Loucy (cell line): ENCODE measurements at regions not wholly inside any gene's neighbourhood (a gene's known extent, or its start where the extent isn't known, plus 50 kb on each side); places are given as distances from the start of the nearest gene placed in this dataset.
A peak's percentile ranks its signal among the peaks of the same experiment; 100 is the strongest.

ENCODE experiments used
- H2AFZ ChIP-seq: fragments of 200-600 bp; sonication (generic); 2 replicates; pipeline ENCODE4 v1.6.0; 2016; ENCODE audit warnings: antibody characterized with exemption, mild to moderate bottlenecking, low read length, moderate library complexity
- H3F3A ChIP-seq: fragments of 200-600 bp; 2 replicates; pipeline ENCODE4 v1.6.0; 2016; ENCODE audit warnings: antibody characterized with exemption, low read depth, mild to moderate bottlenecking
- H3K27me3 ChIP-seq: fragments of 200-600 bp; sonication (generic); 2 replicates; pipeline ENCODE4 v1.6.1; 2014; ENCODE audit warnings: low read length, mild to moderate bottlenecking; ENCODE audit not compliant: insufficient read depth, poor library complexity, severe bottlenecking
- H3K36me3 ChIP-seq: fragments of 200-600 bp; sonication (generic); 2 replicates; pipeline ENCODE4 v1.6.1; 2016; ENCODE audit warnings: low read length; ENCODE audit not compliant: insufficient read depth
- H3K4me1 ChIP-seq: fragments of 200-600 bp; sonication (generic); 2 replicates; pipeline ENCODE4 v1.5.1; 2014; ENCODE audit warnings: low read length, mild to moderate bottlenecking; ENCODE audit not compliant: insufficient read depth, poor library complexity, severe bottlenecking
- H3K4me2 ChIP-seq: fragments of 200-600 bp; sonication (generic); 2 replicates; pipeline ENCODE4 v1.6.0; 2014; ENCODE audit warnings: antibody characterized with exemption, low read length, low read depth, mild to moderate bottlenecking; ENCODE audit not compliant: poor library complexity, severe bottlenecking
- H3K4me3 ChIP-seq: fragments of 200-600 bp; sonication (generic); 2 replicates; pipeline ENCODE4 v1.5.1; 2014; ENCODE audit warnings: low read length, mild to moderate bottlenecking, mixed read lengths; ENCODE audit not compliant: poor library complexity, severe bottlenecking
- H3K79me2 ChIP-seq: fragments of 200-600 bp; sonication (generic); 2 replicates; pipeline ENCODE4 v1.6.1; 2014; ENCODE audit warnings: low read length; ENCODE audit not compliant: insufficient read depth
- H3K9ac ChIP-seq: fragments of 200-600 bp; sonication (generic); 2 replicates; pipeline ENCODE4 v1.6.0; 2014; ENCODE audit warnings: mild to moderate bottlenecking, low read depth, low read length, moderate library complexity; ENCODE audit not compliant: poor library complexity, severe bottlenecking
- H3K9me2 ChIP-seq: fragments of 200-600 bp; sonication (generic); replicated peaks from 2 replicates; pipeline ENCODE4 v1.6.1; 2016; ENCODE audit warnings: low read depth, low read length, mixed read lengths
- H3K9me3 ChIP-seq: fragments of 200-600 bp; sonication (generic); 2 replicates; pipeline ENCODE4 v1.6.1; 2014; ENCODE audit warnings: mild to moderate bottlenecking, antibody characterized with exemption, low read length, low read depth; ENCODE audit not compliant: insufficient read depth
- H4K20me1 ChIP-seq: fragments of 200-600 bp; sonication (generic); 2 replicates; pipeline ENCODE4 v1.6.0; 2014; ENCODE audit warnings: antibody characterized with exemption, low read length, mild to moderate bottlenecking; ENCODE audit not compliant: insufficient read depth, poor library complexity, severe bottlenecking
- EZH2phosphoT487 ChIP-seq: fragments of 200-600 bp; IDR thresholded peaks from 2 replicates; pipeline ENCODE4 v1.6.1; 2018; ENCODE audit warnings: antibody characterized with exemption, mild to moderate bottlenecking, moderate library complexity, borderline replicate concordance
- TF ChIP-seq, protein P1 (sequence below): fragments of 200-600 bp; sonication (generic); conservative IDR thresholded peaks from 2 replicates; pipeline ENCODE4 v1.5.1; 2014; ENCODE audit warnings: mild to moderate bottlenecking, antibody characterized with exemption, low read length

DNA sequence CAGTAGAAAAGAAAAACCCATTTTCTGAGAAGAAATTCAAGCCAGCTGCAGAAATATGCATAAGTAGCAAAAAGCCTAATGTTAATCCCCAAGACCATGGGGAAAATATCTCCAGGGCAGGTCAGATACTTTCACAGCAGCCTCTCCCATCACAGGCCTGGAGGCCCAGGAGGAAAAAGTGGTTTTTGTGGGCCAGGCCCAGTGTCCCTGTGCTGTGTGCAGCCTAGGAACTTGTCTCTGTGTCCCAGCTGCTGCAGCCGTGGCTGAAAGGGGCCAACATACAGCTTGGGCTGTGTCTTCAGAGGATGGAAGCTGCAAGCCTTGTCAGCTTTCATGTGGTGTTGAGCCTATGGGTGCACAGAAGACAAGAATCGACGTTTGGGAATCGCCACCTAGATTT, 581.0 kb downstream of the C4orf33 start:
- H4K20me1 ChIP-seq = no peaks in the 10 kb centered on the region
- H3K4me1 ChIP-seq = peaks cover 4% of the 10 kb centered on the region
- peaks cover 6% of the 10 kb centered on the region; the same call in 1 of the 2 replicates for H3K9me3 ChIP-seq
- no peaks in the 10 kb centered on the region for H3K9me2 ChIP-seq
- H3K4me3 ChIP-seq = no peak overlapping the region
- no peak overlapping the region for H2AFZ ChIP-seq
- TF ChIP-seq, protein P1, sequence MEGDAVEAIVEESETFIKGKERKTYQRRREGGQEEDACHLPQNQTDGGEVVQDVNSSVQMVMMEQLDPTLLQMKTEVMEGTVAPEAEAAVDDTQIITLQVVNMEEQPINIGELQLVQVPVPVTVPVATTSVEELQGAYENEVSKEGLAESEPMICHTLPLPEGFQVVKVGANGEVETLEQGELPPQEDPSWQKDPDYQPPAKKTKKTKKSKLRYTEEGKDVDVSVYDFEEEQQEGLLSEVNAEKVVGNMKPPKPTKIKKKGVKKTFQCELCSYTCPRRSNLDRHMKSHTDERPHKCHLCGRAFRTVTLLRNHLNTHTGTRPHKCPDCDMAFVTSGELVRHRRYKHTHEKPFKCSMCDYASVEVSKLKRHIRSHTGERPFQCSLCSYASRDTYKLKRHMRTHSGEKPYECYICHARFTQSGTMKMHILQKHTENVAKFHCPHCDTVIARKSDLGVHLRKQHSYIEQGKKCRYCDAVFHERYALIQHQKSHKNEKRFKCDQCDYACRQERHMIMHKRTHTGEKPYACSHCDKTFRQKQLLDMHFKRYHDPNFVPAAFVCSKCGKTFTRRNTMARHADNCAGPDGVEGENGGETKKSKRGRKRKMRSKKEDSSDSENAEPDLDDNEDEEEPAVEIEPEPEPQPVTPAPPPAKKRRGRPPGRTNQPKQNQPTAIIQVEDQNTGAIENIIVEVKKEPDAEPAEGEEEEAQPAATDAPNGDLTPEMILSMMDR = no peak
- TF ChIP-seq EZH2phosphoT487 = no peak
- no peaks in the 10 kb centered on the region for H3K36me3 ChIP-seq
- H3K9ac ChIP-seq = no peak overlapping the region
- H3K79me2 ChIP-seq = no peaks in the 10 kb centered on the region
- H3K4me2 ChIP-seq = no peak overlapping the region
- H3K27me3 ChIP-seq = no peaks in the 10 kb centered on the region
- no peaks in the 10 kb centered on the region for H3F3A ChIP-seq

DNA sequence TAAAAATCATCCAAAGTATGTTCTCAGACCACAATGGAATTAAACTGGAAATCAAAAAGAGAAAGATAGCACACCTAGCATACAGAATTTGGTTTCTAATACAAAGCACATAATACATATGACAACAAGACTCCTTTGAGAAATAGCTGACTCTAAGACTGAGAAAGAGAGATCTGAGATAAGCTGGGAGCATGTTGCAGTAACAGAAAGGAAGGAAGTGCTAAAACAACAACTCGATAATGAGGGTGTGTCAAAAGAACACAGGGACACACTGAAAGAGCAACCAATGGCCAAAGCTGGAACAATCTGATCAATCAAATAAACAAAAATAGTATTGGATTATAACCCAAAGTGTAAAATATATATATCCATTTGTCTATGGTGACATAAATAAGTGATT, 586.6 kb downstream of the C4orf33 start:
- Histone ChIP-seq H3K9me2 (no peaks in the 10 kb centered on the region), H3K79me2 (no peaks in the 10 kb centered on the region), H3K4me2 (peak overlapping the region; percentile 48), H3K9me3 (peaks cover under 1% of the 10 kb centered on the region; the same call in 1 of the 2 replicates), H3K4me1 (peaks cover 22% of the 10 kb centered on the region), H3K4me3 (peak overlapping the region; percentile 44), H4K20me1 (no peaks in the 10 kb centered on the region), H3F3A (no peaks in the 10 kb centered on the region), H2AFZ (peak overlapping the region; percentile 79; the same call in 1 of the 2 replicates), H3K36me3 (no peaks in the 10 kb centered on the region), H3K27me3 (no peaks in the 10 kb centered on the region), H3K9ac (peak overlapping the region; percentile 53)
- TF ChIP-seq EZH2phosphoT487 = no peak
- TF ChIP-seq, protein P1 = no peak

DNA sequence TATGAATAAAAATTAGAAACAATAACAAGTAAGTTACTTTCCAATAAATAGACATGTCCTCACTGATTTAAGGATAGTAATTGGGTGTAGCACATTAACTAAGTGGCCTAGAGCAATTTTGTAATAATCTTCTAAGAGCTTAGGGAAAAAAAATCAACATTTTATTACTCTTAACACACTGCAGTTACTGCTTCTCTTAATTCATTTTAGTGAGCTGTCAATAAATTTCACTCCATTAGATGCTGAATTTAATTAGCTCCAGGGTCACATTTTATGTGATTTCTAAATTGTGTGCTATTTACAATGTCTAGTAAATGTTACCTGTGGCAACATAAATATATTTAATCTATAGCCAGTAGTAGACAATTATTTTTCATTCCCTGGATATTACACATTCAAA, 612.0 kb downstream of the C4orf33 start:
- H3K27me3 ChIP-seq = no peaks in the 10 kb centered on the region
- no peaks in the 10 kb centered on the region for H3F3A ChIP-seq
- no peaks in the 10 kb centered on the region for H3K9me2 ChIP-seq
- H2AFZ ChIP-seq = no peak overlapping the region; the same call in 1 of the 2 replicates
- H3K36me3 ChIP-seq = no peaks in the 10 kb centered on the region
- H3K79me2 ChIP-seq = no peaks in the 10 kb centered on the region
- no peak overlapping the region for H3K4me2 ChIP-seq
- H4K20me1 ChIP-seq = no peaks in the 10 kb centered on the region
- no peaks in the 10 kb centered on the region for H3K9me3 ChIP-seq
- no peak overlapping the region for H3K4me3 ChIP-seq
- no peaks in the 10 kb centered on the region for H3K4me1 ChIP-seq
- H3K9ac ChIP-seq = no peak overlapping the region
- TF ChIP-seq, protein P1 = no peak
- no peak for TF ChIP-seq EZH2phosphoT487
